ENCODE measurements at regions not wholly inside any gene's neighbourhood (a gene's known extent, or its start where the extent isn't known, plus 50 kb on each side); places are given as distances from the start of the nearest gene placed in this dataset.

- TF ChIP-seq EZH2 (IDR thresholded peaks at IDR 0.05; ENCODE audit: low read depth, unreplicated experiment) (no peak), NANOG (IDR thresholded peaks at IDR 0.05; ENCODE audit: borderline replicate concordance) (no peak)
- H3K27me3 Mint-ChIP-seq (ENCODE audit: insufficient read depth, low read depth, poor library complexity) = no peaks in the 10 kb centered on the region
These were observed 424.1 kb upstream of the RBMS3 start for GRCh38 chr3:28856796-28857195.

GRCh38 chr3:28859897-28860296 is 421.0 kb upstream of the RBMS3 start:
- no peaks in the 10 kb centered on the region for H3K36me3 ChIP-seq (ENCODE audit: insufficient read depth)
- Mint-ChIP-seq H3K27me3 (ENCODE audit: insufficient read depth, low read depth, poor library complexity) (no peaks in the 10 kb centered on the region), H3K4me1 (peaks cover 17% of the 10 kb centered on the region), H3K9me3 (no peaks in the 10 kb centered on the region), H3K36me3 (ENCODE audit: low read depth) (no peaks in the 10 kb centered on the region), H3K4me3 (no peak overlapping the region), H3K27ac (no peak overlapping the region)
- H3K4me1 ChIP-seq (ENCODE audit: insufficient read depth) = 0 out of 2 replicates have a peak, but pooled peaks cover 4% of the 10 kb centered on the region
- no peak overlapping the region for H3K4me2 ChIP-seq
- H3F3A ChIP-seq (replicated peaks; ENCODE audit: low read depth) = no peaks in the 10 kb centered on the region
- 0 out of 2 replicates have a peak, but pooled peaks cover 4% of the 10 kb centered on the region for H3K9me2 ChIP-seq (ENCODE audit: insufficient read depth)
- no peak overlapping the region for H2AFZ ChIP-seq
- DNase-seq (ENCODE audit: low spot score) (no peak), ATAC-seq (no peak)
- TF ChIP-seq CTCF (conservative IDR thresholded peaks at IDR 0.05; ENCODE audit: low read depth in 2 of 2) (no peak), ZNF331 (CRISPR knock-in tag; IDR thresholded peaks at IDR 0.05; ENCODE audit: low read depth) (no peak), EZH2 (IDR thresholded peaks at IDR 0.05; ENCODE audit: low read depth, unreplicated experiment) (no peak), STAT1 (IDR thresholded peaks at IDR 0.05; ENCODE audit: unreplicated experiment) (no peak), ETS1 (IDR thresholded peaks at IDR 0.05) (no peak), EZH2phosphoT487 (IDR thresholded peaks at IDR 0.05; ENCODE audit: unreplicated experiment) (no peak)
- no peaks in the 10 kb centered on the region for H3K27me3 ChIP-seq (ENCODE audit: insufficient read depth)
- no peak overlapping the region for H3K4me3 ChIP-seq
- H3K79me2 ChIP-seq (replicated peaks; ENCODE audit: insufficient read depth) = no peaks in the 10 kb centered on the region
- no peak overlapping the region for H3K27ac ChIP-seq (ENCODE audit: low read depth)
- no peaks in the 10 kb centered on the region for H4K20me1 ChIP-seq (replicated peaks; ENCODE audit: insufficient read depth)

More at GRCh38 chr3:28856796-28857195, 424.1 kb upstream of the RBMS3 start:
- H3K36me3 ChIP-seq (ENCODE audit: insufficient read depth) = no peaks in the 10 kb centered on the region
- H3K4me1 ChIP-seq (ENCODE audit: insufficient read depth) = 0 out of 2 replicates have a peak, but pooled peaks cover 2% of the 10 kb centered on the region
- H3K27ac Mint-ChIP-seq = no peak overlapping the region
- no peaks in the 10 kb centered on the region for H3K9me3 Mint-ChIP-seq
- no peak overlapping the region for H2AFZ ChIP-seq
- H3K4me2 ChIP-seq = no peak overlapping the region
- no peak for ATAC-seq
- H4K20me1 ChIP-seq (replicated peaks; ENCODE audit: insufficient read depth) = no peaks in the 10 kb centered on the region
- H3K79me2 ChIP-seq (replicated peaks; ENCODE audit: insufficient read depth) = no peaks in the 10 kb centered on the region
- H3F3A ChIP-seq (replicated peaks; ENCODE audit: low read depth) = no peaks in the 10 kb centered on the region
- 0 out of 2 replicates have a peak, but pooled peaks cover 4% of the 10 kb centered on the region for H3K9me2 ChIP-seq (ENCODE audit: insufficient read depth)
- H3K27ac ChIP-seq (ENCODE audit: low read depth) = no peak overlapping the region
- H3K27me3 ChIP-seq (ENCODE audit: insufficient read depth) = no peaks in the 10 kb centered on the region
- H3K4me3 ChIP-seq = no peak overlapping the region
- H3K4me3 Mint-ChIP-seq = no peak overlapping the region
- peaks cover 12% of the 10 kb centered on the region; the same call in 2 of the 3 replicates for H3K4me1 Mint-ChIP-seq
- DNase-seq (ENCODE audit: low spot score) = no peak
- H3K36me3 Mint-ChIP-seq (ENCODE audit: low read depth) = no peaks in the 10 kb centered on the region

- no peaks in the 10 kb centered on the region for H3F3A ChIP-seq (replicated peaks; ENCODE audit: low read depth)
- H3K4me3 ChIP-seq = no peak overlapping the region
- no peak overlapping the region for H3K27ac ChIP-seq (ENCODE audit: low read depth)
- no peaks in the 10 kb centered on the region for H4K20me1 ChIP-seq (replicated peaks; ENCODE audit: insufficient read depth)
- Mint-ChIP-seq H3K9me3 (no peaks in the 10 kb centered on the region), H3K27ac (no peak overlapping the region), H3K4me3 (no peak overlapping the region), H3K36me3 (ENCODE audit: low read depth) (no peaks in the 10 kb centered on the region), H3K27me3 (ENCODE audit: insufficient read depth, low read depth, poor library complexity) (no peaks in the 10 kb centered on the region), H3K4me1 (peaks cover 17% of the 10 kb centered on the region)
- H3K27me3 ChIP-seq (ENCODE audit: insufficient read depth) = no peaks in the 10 kb centered on the region
- H3K4me2 ChIP-seq = no peak overlapping the region
- no peak overlapping the region for H2AFZ ChIP-seq
- DNase-seq (ENCODE audit: low spot score) (no peak), ATAC-seq (no peak)
- no peaks in the 10 kb centered on the region for H3K36me3 ChIP-seq (ENCODE audit: insufficient read depth)
- no peaks in the 10 kb centered on the region for H3K79me2 ChIP-seq (replicated peaks; ENCODE audit: insufficient read depth)
- H3K4me1 ChIP-seq (ENCODE audit: insufficient read depth) = 0 out of 2 replicates have a peak, but pooled peaks cover 4% of the 10 kb centered on the region
- 0 out of 2 replicates have a peak, but pooled peaks cover 2% of the 10 kb centered on the region for H3K9me2 ChIP-seq (ENCODE audit: insufficient read depth)
- TF ChIP-seq REST (IDR thresholded peaks at IDR 0.05; ENCODE audit: unreplicated experiment) (no peak), STAT1 (IDR thresholded peaks at IDR 0.05; ENCODE audit: unreplicated experiment) (no peak), EZH2phosphoT487 (IDR thresholded peaks at IDR 0.05; ENCODE audit: unreplicated experiment) (no peak), JUNB (IDR thresholded peaks at IDR 0.05; ENCODE audit: unreplicated experiment) (no peak), EZH2 (IDR thresholded peaks at IDR 0.05; ENCODE audit: low read depth, unreplicated experiment) (no peak), CREB1 (CRISPR knock-in tag; IDR thresholded peaks at IDR 0.05; ENCODE audit: low read depth) (no peak), POLR2AphosphoS5 (IDR thresholded peaks at IDR 0.05; ENCODE audit: low read depth) (no peak), ZNF114 (CRISPR knock-in tag; IDR thresholded peaks at IDR 0.05) (no peak)
These were observed 420.6 kb upstream of the RBMS3 start for GRCh38 chr3:28860307-28860706.
